HG03432 (cell line): ENCODE measurements at regions not wholly inside any gene's neighbourhood (a gene's known extent, or its start where the extent isn't known, plus 50 kb on each side); places are given as distances from the start of the nearest gene placed in this dataset.

Experiments
- ATAC-seq: cut with Tn5 transposase; IDR thresholded peaks from one replicate; pipeline ENCODE4 v1.9.1; 2021; ENCODE audit warnings: mild to moderate bottlenecking, moderate library complexity; ENCODE audit not compliant: unreplicated experiment

DNA sequence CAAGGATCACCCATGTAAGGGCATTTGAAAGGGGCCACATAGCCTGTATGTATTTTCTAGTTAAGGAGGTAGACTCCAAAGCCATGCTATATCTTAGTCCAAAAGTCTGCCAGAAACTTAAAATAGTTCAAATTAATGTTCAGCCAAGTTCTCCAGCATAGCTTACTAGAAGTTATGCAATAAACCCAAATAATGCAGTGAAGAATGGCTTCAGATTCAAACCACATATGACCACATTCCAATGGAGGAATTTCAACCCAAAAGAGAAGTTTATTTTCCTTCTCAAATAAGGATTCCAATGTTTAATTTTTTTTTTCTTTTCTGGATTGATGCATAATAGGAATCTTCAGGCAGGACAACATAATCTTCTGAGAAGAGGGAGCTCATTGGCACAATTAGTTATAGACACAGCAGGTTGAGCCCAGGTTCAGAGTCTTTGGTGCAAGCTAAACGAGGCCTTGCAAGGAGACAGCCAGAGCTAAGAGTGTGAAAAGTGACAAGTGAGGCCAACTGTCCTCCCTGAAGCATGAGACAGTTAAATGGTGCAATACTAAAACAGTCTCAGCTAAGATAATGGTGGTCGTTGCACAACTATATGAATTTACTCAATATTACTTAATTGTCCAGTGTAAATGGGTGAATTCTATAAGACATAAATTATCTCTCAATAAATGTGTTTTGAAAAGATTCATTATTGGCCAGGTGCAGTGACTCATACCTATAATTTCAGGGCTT is 598.8 kb upstream of the CDH4 start:
- ATAC-seq, result no peak

DNA sequence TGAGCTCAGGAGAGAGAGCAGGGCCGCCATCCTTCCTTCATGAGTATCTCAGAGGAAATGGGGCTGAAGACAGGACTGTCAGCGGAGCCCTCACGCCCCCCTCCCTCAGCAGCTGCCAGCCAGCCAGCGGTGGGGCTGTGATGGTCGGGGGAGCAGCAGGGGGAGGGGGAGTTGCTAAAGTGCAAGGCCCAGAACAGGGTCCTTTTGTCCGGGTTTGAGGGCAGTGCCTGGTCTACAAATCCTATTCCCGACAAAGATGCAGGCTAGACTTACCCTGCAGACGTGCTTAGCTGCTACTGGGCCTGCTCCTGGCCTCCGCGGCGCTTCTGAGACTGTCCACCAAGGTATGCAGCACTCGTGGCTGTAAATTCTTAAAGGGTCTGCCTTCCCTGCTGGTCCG is 593.4 kb upstream of the CDH4 start:
- ATAC-seq, result no peak

DNA sequence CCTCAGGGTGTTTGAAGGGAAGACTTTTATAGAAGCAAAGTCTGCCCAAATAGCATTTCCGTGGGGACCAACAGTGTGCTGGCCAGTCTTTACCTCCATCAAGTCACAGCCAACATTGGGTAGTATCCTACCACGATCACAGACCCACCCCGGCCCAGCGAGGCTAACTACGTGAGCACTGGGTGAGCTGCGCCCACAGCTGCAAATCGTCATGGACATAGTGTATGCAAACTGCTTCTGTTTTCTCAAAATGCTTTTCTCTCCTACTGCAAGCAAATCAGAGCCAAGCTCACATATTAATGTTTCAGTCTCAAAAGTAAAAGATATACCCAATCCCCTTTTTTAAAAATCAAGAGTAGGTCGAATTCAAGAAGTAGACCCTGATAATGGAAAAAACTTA is 592.8 kb upstream of the CDH4 start:
- ATAC-seq, result no peak

DNA sequence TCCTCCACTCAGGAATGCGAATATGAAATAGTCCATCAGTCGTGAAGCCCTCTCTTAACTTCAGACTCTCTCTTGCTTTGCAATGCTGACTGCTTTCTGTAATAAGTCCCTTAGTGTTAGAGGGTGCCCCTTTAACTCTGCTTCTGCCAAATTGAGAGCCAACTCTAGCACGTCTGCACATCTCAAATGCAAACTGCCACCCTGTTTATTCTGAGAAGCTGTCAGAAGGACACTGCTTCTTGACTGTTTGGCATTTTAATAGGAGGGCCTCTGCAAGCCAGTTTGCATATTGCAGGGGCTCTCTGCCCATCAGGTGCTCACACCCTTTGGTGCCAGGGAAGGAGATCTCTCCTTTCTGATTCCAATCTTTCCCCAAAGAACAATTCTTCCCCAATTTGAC is 589.8 kb upstream of the CDH4 start:
- no peak for ATAC-seq

DNA sequence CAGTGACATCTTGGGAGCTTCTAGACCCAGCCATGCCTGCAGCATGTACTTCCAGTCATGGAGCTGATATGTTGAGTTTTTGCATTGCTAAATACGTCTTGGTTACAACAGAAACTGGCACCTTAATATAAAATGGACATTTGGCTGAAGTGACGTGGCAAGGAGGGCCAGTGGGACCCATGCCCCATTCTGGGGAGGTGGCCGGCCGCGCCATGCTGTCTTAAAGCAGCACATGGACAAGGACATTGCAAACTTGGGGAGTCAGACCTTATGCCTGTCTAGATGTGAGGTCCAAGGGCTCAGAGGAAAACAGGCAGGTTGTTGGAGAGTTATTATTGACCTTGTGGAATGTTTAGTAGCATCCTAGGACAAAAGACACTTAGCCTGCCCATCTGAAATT is 588.0 kb upstream of the CDH4 start:
- ATAC-seq, result no peak

DNA sequence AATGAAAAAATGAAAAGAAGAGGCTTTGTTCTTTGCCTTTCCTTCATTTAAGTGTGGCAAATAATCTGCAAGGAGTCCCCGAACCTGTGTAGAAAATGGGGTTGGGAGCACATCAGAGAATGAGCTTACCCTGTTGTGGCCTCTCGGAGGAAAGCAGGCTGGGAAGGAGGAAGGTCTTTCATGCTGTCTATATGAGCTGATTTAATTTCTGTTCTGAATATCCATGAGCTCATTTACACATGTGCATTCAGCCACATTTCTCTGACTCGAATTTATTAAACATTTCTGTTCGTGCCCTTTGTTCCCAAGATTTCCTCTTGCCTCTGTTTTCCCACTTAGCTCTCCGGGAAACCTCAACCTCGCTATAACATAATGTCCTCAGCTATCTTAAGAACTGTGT is 584.4 kb upstream of the CDH4 start:
- no peak for ATAC-seq

DNA sequence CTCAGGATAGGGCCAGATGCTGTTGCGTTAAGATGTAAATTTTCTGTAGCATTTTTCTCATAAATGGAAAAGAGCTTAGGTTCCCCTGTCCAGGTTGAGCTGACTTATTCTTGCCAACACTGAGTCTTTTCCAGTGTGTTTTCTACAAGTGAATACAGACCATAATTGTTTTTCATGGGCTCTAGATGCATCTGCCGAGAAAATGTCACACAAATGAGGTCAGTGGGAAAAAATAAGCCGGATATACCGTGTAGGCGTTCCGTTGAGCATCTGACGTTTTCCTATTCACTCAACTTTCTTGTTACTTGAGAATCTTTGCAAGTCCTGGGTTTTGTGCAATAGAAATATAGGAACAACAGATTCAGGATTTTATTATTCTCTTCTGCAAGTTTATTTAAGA is 582.9 kb upstream of the CDH4 start:
- ATAC-seq, result no peak

DNA sequence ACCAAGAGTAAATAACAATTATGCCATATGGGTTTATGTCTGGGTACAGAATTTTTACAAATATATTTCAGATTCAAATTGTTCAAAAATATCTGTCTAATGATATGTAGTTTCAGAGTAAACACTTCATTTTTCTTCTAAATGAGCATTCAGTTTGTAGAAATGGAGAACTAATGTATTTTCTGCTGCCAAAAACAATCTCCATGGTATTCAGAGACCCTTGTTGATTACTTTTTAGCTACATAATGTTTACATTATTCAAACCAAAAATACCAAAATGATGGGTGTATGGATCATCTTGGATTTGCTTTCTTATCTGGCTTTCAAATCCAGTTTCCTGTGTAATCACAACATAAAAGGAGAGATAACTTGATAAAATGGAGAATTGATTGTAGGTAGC is 576.0 kb upstream of the CDH4 start:
- no peak for ATAC-seq

DNA sequence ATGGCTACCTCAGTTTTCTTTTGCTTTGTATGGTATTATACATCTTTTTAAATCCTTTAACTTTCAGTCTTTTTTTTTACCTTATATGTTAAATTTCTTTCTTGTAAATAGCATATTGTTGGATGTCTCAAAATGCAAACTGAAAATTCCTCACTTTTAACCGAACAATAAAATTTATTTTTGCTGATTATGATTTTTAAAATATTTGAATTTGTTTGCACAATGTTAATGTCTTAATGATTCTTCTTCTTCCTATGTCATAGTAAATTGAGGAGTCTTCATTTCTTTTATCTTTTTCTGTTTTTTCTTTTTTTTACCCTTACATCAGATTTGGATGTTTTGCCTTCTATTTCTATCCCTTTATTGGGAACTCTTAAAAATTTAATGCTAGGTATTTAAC is 574.2 kb upstream of the CDH4 start:
- ATAC-seq, result no peak

DNA sequence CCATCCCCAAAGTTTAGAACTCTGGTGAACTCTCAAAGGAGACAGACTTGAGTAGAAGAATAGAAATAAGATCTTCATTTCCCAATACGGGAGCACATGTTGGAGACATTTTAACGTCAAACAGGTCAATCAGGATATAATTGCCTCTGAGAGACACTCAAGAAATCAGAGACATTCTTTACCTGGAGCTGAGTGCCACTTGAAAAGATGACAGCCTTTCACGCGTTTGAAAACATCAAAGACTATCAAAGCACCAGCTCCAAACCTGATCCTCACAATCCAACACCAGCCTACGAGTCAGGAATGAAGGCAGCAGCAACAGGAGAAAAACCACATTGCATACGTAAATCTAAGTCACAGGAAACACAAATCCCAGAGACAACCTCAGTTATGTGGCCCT is 571.5 kb upstream of the CDH4 start:
- ATAC-seq, result no peak

DNA sequence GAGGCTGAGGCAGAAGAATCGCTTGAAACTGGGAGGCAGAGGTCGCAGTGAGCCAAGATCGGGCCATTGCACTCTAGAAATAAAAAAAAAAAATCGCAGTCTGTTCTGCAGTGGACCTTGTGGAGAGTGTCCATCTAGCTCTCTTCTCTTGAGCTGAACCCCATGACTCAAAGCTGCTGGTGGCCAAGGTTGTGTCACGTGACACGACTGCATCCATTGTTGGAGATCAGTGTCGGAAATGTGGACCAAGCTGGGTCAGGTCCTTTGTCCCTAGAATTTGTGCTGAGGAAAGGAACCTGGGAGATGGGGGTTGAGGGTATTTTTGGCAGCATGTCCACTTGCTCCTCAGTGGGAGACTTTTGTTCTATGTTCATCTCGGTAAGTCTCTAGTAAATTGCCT is 564.8 kb upstream of the CDH4 start:
- no peak for ATAC-seq

DNA sequence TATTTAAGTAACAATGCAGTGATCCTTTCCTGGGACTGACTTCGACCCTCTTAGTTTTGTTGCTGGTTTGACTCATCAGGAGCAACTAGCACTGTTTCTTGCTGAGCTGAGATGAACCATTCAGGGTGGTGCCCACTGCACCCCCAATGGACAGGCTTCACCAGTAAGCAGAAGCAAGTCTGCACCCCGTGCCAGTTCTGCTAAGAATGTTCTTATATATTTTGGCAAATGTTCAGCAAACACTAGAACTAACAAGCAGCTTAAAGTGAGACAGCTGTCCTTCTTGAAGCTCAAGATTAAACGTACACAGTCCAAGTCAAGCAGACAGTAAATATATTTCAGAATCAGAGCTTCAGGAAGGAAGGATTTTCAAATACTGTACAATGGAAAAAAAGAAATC is 561.3 kb upstream of the CDH4 start:
- ATAC-seq, result no peak

DNA sequence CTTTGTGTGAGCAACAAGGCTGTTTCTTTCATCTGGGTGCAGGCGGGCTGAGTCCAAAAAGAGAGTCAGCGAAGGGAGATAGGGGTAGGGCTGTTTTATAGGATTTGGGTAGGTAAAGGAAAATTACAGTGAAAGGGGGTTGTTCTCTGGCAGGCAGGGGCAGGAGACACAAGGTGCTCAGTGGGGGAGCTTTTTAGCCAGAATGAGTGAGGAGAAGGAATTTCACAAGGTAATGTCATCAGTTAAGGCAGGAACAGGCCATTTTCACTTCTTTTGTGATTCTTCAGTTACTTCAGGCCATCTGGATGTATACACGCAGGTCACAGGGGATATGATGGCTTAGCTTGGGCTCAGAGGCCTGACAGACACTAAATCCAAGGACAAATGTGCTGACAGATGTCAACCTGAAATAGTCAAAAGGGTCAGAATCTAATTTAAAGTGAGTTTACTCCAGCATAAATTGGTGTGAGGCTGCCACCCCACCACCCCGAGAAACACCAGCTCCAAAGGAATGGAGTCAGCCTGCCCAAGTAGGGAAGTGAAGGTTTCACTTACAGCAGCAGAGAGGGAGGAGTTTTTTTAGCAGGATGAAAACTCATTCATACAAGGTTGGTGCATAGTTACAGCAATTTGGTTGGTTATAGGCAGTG is 560.0 kb upstream of the CDH4 start:
- ATAC-seq, result no peak

DNA sequence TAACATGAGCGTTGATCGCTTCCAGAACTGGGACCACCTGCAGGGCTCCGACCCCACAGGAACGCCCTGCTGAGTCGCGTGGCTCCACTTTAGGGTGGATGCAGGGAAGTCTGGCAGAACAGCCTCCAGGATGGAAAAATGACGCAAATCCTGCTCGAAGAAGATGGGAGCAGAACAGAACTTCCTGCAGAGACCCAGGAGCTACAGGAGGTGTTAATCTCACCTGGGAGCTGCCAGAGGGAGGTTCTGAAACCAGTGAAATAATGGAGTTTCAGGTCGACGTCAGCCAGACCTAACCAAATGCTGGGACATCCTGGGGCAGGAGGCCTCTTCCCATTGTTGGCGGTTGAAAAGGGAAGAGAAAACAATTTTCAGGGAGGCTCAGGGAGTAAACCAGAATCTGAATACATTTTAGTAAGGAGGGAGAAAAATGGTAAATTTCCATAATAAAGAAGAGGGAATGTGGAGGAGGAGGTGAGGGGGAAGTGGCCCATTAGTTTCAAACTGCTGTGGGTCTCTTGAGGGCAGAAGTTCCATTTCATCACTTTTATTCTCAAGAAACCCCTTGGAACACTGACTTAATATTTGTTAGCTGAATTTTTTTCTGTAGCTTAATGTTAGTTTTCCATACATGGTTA is 558.4 kb upstream of the CDH4 start:
- no peak for ATAC-seq

DNA sequence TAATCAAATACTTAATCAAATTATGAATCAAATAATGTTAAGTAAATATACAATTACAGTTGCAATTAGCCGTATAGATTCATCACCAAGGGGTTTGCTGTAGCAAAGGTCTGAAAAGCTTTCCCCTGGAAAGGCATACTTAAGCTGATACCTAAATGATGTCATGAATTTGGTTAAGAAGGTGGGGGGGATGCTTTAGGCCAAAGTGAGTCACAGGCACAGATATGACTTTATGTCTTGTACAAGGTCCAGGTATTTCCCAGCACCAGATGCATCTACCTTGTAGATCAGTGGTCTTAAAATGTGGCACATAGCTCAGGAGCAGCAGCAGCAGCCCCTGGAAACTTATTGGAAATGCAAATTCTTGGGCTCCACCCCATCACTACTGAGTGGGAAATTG is 557.3 kb upstream of the CDH4 start:
- ATAC-seq, result no peak

DNA sequence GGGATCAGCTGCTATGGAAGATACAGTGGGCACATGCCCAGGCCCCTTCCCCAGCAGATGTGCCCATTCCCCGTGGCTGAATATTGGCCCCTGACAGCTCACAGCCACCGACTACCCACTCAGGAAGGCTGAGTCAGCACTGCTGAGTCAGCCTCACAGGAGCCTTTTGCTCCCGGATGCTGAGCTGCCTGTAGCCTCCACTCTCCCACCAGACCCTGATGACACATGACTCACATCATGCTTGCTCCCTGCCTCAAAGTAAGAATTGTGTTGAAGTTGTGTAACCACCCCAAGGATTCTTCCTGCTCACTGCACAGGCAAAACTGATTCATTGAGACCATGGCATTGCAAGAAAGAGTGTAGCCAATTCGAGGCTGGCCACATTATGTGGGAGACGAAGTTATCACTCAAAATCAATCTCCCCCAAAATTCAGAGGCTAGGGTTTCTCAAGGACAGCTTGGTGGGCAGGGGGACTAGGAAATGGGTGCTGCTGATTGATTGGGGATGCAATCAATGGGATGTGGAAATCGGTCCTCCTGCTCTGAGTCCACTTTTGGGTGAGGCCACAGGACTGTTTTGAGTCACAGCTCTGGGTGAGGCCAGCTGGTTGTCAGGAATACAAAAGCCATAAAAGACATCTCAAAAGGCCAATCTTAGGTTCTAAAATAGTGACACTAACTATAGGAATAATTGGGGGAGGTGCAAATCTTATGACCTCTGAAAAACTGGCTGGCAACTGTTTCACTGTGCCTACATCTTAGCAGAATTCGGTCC is 556.6 kb upstream of the CDH4 start:
- ATAC-seq, result no peak

DNA sequence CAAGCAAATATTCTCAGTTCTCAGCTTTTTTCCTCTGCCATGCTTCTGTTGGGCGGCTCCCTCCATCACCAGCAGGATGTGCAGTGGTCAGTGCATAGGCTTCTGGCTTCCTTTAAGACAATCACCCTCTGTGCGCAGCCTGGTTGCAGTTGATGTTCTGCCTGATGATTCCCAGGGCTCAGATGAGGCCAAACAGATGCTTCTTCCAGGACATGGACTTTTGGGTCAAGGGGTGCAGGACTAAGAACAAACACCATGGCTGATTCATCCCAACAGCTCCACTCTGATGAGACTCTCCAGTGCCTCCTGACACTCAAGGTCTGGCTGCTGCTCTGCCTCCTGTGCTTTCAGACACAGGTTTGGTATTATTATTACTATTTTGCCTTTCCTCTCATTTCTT is 554.8 kb upstream of the CDH4 start:
- ATAC-seq, result no peak

DNA sequence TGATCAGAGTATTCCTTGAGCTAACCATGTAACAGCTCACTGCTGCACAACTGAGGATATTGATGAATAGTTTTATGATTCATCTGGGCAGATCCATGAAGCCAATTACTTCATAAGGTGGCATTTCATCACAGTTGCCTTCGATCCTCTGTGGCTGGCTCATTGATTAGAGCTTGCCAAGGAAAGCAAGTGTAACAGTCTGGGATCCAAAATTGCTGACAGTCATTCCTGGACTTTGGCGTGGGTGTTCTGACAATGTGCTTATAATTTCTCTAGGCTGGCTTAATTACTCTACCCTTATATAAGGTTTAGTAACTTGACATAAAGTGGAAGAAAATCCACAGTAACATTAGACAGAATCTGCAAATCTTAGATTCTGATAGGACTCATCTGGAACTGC is 551.3 kb upstream of the CDH4 start:
- ATAC-seq, result no peak

DNA sequence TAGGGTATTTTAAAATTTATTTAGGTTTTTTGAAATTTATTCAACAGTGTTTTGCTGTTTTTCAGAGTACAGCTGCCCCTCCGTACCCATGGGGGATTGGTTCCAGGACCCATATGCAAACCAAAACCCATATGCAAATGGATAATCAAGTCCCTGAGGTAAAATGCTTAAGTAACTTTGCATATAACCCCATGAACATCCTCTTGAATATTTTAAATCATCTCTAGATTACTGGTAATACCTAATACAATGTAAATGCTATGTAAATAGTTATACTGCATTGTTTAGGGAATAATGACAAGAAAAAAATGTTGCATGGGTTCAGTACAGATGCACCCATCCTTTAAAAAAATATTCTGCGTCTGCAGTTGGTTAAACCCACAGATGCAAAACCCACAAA is 547.9 kb upstream of the CDH4 start:
- ATAC-seq, result no peak

DNA sequence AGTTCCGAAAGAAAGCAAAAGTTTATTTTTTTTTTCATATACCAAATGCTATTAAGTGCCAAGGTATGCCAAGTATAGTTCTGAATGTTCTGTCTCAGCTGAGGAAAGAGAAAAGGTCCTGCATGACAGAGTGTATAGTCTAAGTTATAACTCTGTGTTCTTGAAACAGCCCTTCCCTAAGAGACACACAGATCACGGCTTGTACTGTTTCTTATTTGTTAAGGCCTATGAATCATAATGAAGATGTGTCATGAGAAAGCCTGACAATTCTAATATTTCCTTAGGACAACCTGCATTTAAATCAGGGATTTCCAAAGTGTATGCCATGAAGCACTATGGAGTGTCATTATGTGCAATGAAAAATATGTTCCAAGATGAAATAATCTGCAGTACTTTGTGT is 538.7 kb upstream of the CDH4 start:
- ATAC-seq, result no peak

DNA sequence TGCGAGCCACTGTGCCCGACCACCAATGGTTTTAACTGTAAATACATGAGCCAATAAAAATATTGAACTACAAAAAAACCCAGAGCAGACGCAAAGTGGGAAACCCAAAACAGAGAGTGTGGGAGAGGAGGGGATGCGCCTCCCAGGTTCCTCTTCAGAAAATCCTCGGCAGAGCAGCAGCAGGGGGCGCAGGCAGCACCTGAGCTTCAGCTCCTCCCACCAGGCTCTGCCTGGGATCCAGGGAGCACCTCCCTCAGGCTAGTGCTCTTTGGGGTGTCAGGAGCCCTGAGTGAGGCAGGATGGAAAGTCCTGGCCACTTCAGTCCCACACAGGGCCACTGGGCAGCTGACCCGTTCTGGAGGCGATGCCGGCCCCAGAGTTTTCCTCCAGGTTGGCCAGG is 536.9 kb upstream of the CDH4 start:
- ATAC-seq, result no peak
